ENCODE measurements at regions not wholly inside any gene's neighbourhood (a gene's known extent, or its start where the extent isn't known, plus 50 kb on each side); places are given as distances from the start of the nearest gene placed in this dataset.

GRCh38 chr2:77910136-77910535 lies 388.0 kb upstream of the LRRTM4 start:
- 79 to 80% methylated on average over 1 to 3 of the region's 3 CpGs for WGBS, 2 experiments
- Histone ChIP-seq H3K27ac (ENCODE audit: insufficient read depth, low read depth, low read length, poor library complexity, severe bottlenecking) (no peak overlapping the region), H3K4me3 (ENCODE audit: insufficient read depth, low read depth, low read length) (no peak overlapping the region), H3K36me3 (ENCODE audit: control insufficient read depth, insufficient read depth, low read length) (no peaks in the 10 kb centered on the region), H3K4me1 (ENCODE audit: control insufficient read depth, insufficient read depth, low read length) (no peaks in the 10 kb centered on the region), H3K27me3 (ENCODE audit: control insufficient read depth, insufficient read depth, low read length, poor library complexity, severe bottlenecking) (no peaks in the 10 kb centered on the region), H3K9me3 (ENCODE audit: control insufficient read depth, low read length) (no peaks in the 10 kb centered on the region)

GRCh38 chr2:77920838-77921366 lies 398.7 kb upstream of the LRRTM4 start:
- WGBS, 2 experiments, result 80 to 89% methylated on average over 1 of the region's 3 CpGs
- Histone ChIP-seq H3K36me3 (ENCODE audit: control insufficient read depth, insufficient read depth, low read length) (no peaks in the 10 kb centered on the region), H3K4me1 (ENCODE audit: control insufficient read depth, insufficient read depth, low read length) (no peaks in the 10 kb centered on the region), H3K27ac (ENCODE audit: insufficient read depth, low read depth, low read length, poor library complexity, severe bottlenecking) (no peak overlapping the region), H3K27me3 (ENCODE audit: control insufficient read depth, insufficient read depth, low read length, poor library complexity, severe bottlenecking) (no peaks in the 10 kb centered on the region), H3K9me3 (ENCODE audit: control insufficient read depth, low read length) (no peaks in the 10 kb centered on the region), H3K4me3 (ENCODE audit: insufficient read depth, low read depth, low read length) (no peak overlapping the region)

DNA sequence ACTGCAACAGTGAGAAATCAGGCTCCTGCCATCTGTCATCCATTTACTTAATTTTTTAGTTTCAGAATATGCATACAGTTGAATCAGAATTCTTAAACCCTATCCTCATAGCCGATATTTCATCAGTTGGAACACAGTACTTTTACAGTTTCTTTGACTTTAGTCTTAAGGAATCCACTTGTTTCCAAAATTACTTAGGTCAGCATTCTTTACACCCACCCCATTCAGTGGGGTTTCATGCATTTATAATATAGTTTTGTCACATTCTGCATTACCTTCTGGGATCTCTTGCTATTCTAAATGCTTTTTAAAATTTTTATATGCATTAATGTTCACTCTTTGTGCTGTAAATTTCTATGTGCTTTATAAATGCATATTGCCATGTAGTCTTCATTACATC lies 400.4 kb upstream of the LRRTM4 start:
- Histone ChIP-seq H3K4me1 (ENCODE audit: control insufficient read depth, insufficient read depth, low read length) (no peaks in the 10 kb centered on the region), H3K4me3 (ENCODE audit: insufficient read depth, low read depth, low read length) (no peak overlapping the region), H3K9me3 (ENCODE audit: control insufficient read depth, low read length) (no peaks in the 10 kb centered on the region), H3K36me3 (ENCODE audit: control insufficient read depth, insufficient read depth, low read length) (no peaks in the 10 kb centered on the region), H3K27me3 (ENCODE audit: control insufficient read depth, insufficient read depth, low read length, poor library complexity, severe bottlenecking) (no peaks in the 10 kb centered on the region), H3K27ac (ENCODE audit: insufficient read depth, low read depth, low read length, poor library complexity, severe bottlenecking) (no peak overlapping the region)
- 94 to 100% methylated on average over 1 of the region's 1 CpG for WGBS, 2 experiments

GRCh38 chr2:77937366-77937765 lies 415.2 kb upstream of the LRRTM4 start:
- Histone ChIP-seq H3K27ac (ENCODE audit: insufficient read depth, low read depth, low read length, poor library complexity, severe bottlenecking) (no peak overlapping the region), H3K4me1 (ENCODE audit: control insufficient read depth, insufficient read depth, low read length) (no peaks in the 10 kb centered on the region), H3K36me3 (ENCODE audit: control insufficient read depth, insufficient read depth, low read length) (no peaks in the 10 kb centered on the region), H3K27me3 (ENCODE audit: control insufficient read depth, insufficient read depth, low read length, poor library complexity, severe bottlenecking) (no peaks in the 10 kb centered on the region), H3K4me3 (ENCODE audit: insufficient read depth, low read depth, low read length) (no peak overlapping the region), H3K9me3 (ENCODE audit: control insufficient read depth, low read length) (no peaks in the 10 kb centered on the region)
- WGBS, 2 experiments, result 93 to 98% methylated on average over 5 of the region's 5 CpGs

DNA sequence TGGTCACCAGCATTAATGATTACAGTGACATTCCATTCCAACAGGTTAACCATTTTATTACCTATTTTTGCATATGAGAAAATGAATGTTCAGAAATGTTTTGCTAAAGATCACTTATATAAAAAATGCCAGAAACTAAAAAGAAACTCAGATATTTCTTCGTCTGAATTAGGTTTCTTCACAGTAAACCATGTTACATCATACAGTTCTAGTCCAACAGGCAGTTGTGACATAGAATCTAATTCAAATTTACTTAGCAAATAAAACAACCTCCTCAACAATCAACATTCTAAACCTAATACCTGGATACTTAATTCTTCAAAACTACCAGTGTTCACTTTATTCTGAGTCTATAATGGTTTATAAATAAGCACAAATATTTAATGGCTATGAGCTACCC lies 416.3 kb upstream of the LRRTM4 start:
- H3K4me3 ChIP-seq (ENCODE audit: insufficient read depth, low read depth, low read length), result no peak overlapping the region
- WGBS, 2 experiments, result 95 to 97% methylated on average over 1 of the region's 1 CpG
- H3K9me3 ChIP-seq (ENCODE audit: control insufficient read depth, low read length), result no peaks in the 10 kb centered on the region
- no peaks in the 10 kb centered on the region for H3K27me3 ChIP-seq (ENCODE audit: control insufficient read depth, insufficient read depth, low read length, poor library complexity, severe bottlenecking)
- H3K4me1 ChIP-seq (ENCODE audit: control insufficient read depth, insufficient read depth, low read length), result no peaks in the 10 kb centered on the region
- H3K27ac ChIP-seq (ENCODE audit: insufficient read depth, low read depth, low read length, poor library complexity, severe bottlenecking), result no peak overlapping the region
- no peaks in the 10 kb centered on the region for H3K36me3 ChIP-seq (ENCODE audit: control insufficient read depth, insufficient read depth, low read length)

- H3K4me1 ChIP-seq (ENCODE audit: control insufficient read depth, insufficient read depth, low read length), result peaks cover 3% of the 10 kb centered on the region
- H3K27me3 ChIP-seq (ENCODE audit: control insufficient read depth, insufficient read depth, low read length, poor library complexity, severe bottlenecking), result no peaks in the 10 kb centered on the region
- WGBS, 2 experiments, result 83 to 100% methylated on average over 1 of the region's 1 CpG
- no peak overlapping the region for H3K27ac ChIP-seq (ENCODE audit: insufficient read depth, low read depth, low read length, poor library complexity, severe bottlenecking)
- H3K36me3 ChIP-seq (ENCODE audit: control insufficient read depth, insufficient read depth, low read length), result no peaks in the 10 kb centered on the region
- H3K9me3 ChIP-seq (ENCODE audit: control insufficient read depth, low read length), result no peaks in the 10 kb centered on the region
- H3K4me3 ChIP-seq (ENCODE audit: insufficient read depth, low read depth, low read length), result no peak overlapping the region
Observed at GRCh38 chr2:77939370-77939769, 417.2 kb upstream of the LRRTM4 start.

GRCh38 chr2:77939801-77940200 lies 417.6 kb upstream of the LRRTM4 start:
- Histone ChIP-seq H3K9me3 (ENCODE audit: control insufficient read depth, low read length) (no peaks in the 10 kb centered on the region), H3K27me3 (ENCODE audit: control insufficient read depth, insufficient read depth, low read length, poor library complexity, severe bottlenecking) (no peaks in the 10 kb centered on the region), H3K4me1 (ENCODE audit: control insufficient read depth, insufficient read depth, low read length) (peaks cover 4% of the 10 kb centered on the region), H3K36me3 (ENCODE audit: control insufficient read depth, insufficient read depth, low read length) (no peaks in the 10 kb centered on the region), H3K4me3 (ENCODE audit: insufficient read depth, low read depth, low read length) (no peak overlapping the region), H3K27ac (ENCODE audit: insufficient read depth, low read depth, low read length, poor library complexity, severe bottlenecking) (no peak overlapping the region)

DNA sequence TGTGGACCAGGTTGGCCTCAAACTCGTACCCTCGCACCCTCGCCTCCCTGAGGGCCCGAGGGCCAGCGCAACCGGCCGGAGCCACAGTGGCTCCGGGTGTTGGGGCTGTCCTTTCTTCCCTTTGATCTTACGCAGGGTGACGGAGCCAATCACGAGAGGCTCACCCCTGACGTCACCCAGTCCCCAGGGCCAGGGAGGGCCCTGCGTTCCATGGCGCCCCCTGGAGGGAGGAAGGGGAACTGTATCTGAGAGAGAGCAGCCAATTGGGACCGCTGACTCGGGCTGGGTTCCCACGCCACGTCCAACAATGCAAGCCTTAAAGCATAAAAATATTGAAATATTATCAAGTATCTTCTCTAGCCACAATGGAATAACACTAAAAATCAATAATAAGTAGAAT lies 432.8 kb upstream of the LRRTM4 start:
- Histone ChIP-seq H3K27ac (ENCODE audit: insufficient read depth, low read depth, low read length, poor library complexity, severe bottlenecking) (no peak overlapping the region), H3K36me3 (ENCODE audit: control insufficient read depth, insufficient read depth, low read length) (no peaks in the 10 kb centered on the region), H3K4me1 (ENCODE audit: control insufficient read depth, insufficient read depth, low read length) (no peaks in the 10 kb centered on the region), H3K4me3 (ENCODE audit: insufficient read depth, low read depth, low read length) (no peak overlapping the region), H3K27me3 (ENCODE audit: control insufficient read depth, insufficient read depth, low read length, poor library complexity, severe bottlenecking) (no peaks in the 10 kb centered on the region), H3K9me3 (ENCODE audit: control insufficient read depth, low read length) (no peaks in the 10 kb centered on the region)
- 95 to 97% methylated on average over 14 to 18 of the region's 18 CpGs for WGBS, 2 experiments

GRCh38 chr2:77962943-77963342 lies 440.8 kb upstream of the LRRTM4 start:
- no peaks in the 10 kb centered on the region for H3K9me3 ChIP-seq (ENCODE audit: control insufficient read depth, low read length)
- no peaks in the 10 kb centered on the region for H3K4me1 ChIP-seq (ENCODE audit: control insufficient read depth, insufficient read depth, low read length)
- no peak overlapping the region for H3K4me3 ChIP-seq (ENCODE audit: insufficient read depth, low read depth, low read length)
- H3K27me3 ChIP-seq (ENCODE audit: control insufficient read depth, insufficient read depth, low read length, poor library complexity, severe bottlenecking), result no peaks in the 10 kb centered on the region
- H3K36me3 ChIP-seq (ENCODE audit: control insufficient read depth, insufficient read depth, low read length), result no peaks in the 10 kb centered on the region
- H3K27ac ChIP-seq (ENCODE audit: insufficient read depth, low read depth, low read length, poor library complexity, severe bottlenecking), result no peak overlapping the region

GRCh38 chr2:77977471-77978063 lies 455.4 kb upstream of the LRRTM4 start:
- Histone ChIP-seq H3K9me3 (ENCODE audit: control insufficient read depth, low read length) (no peaks in the 10 kb centered on the region), H3K27ac (ENCODE audit: insufficient read depth, low read depth, low read length, poor library complexity, severe bottlenecking) (no peak overlapping the region), H3K4me1 (ENCODE audit: control insufficient read depth, insufficient read depth, low read length) (no peaks in the 10 kb centered on the region), H3K27me3 (ENCODE audit: control insufficient read depth, insufficient read depth, low read length, poor library complexity, severe bottlenecking) (no peaks in the 10 kb centered on the region), H3K4me3 (ENCODE audit: insufficient read depth, low read depth, low read length) (no peak overlapping the region), H3K36me3 (ENCODE audit: control insufficient read depth, insufficient read depth, low read length) (no peaks in the 10 kb centered on the region)
- WGBS, 2 experiments, result 76 to 77% methylated on average over 3 of the region's 3 CpGs

- Histone ChIP-seq H3K36me3 (ENCODE audit: control insufficient read depth, insufficient read depth, low read length) (no peaks in the 10 kb centered on the region), H3K27me3 (ENCODE audit: control insufficient read depth, insufficient read depth, low read length, poor library complexity, severe bottlenecking) (no peaks in the 10 kb centered on the region), H3K4me3 (ENCODE audit: insufficient read depth, low read depth, low read length) (no peak overlapping the region), H3K27ac (ENCODE audit: insufficient read depth, low read depth, low read length, poor library complexity, severe bottlenecking) (no peak overlapping the region), H3K4me1 (ENCODE audit: control insufficient read depth, insufficient read depth, low read length) (no peaks in the 10 kb centered on the region), H3K9me3 (ENCODE audit: control insufficient read depth, low read length) (no peaks in the 10 kb centered on the region)
Observed at GRCh38 chr2:77995161-77995560, 473.0 kb upstream of the LRRTM4 start.
